Smooth muscle cell (in vitro differentiated cells): ENCODE measurements at regions not wholly inside any gene's neighbourhood (a gene's known extent, or its start where the extent isn't known, plus 50 kb on each side); places are given as distances from the start of the nearest gene placed in this dataset.
"Not testable (repeated sequence)": the region's sequence is repeated elsewhere in the genome, so short reads cannot be mapped to it uniquely, and the experiment has no call there.

Experiments
- DNase-seq: peaks from one replicate; lab custom pipeline; 2025; ENCODE audit not compliant: unreplicated experiment; lab: John Stamatoyannopoulos, UW
- H2AFZ ChIP-seq: fragments of 200-600 bp; sonication (generic); 2 replicates; pipeline ENCODE4 v1.6.0; 2016; ENCODE audit warnings: antibody characterized with exemption, low read depth, mild to moderate bottlenecking
- H3F3A ChIP-seq: fragments of 200-600 bp; sonication (generic); 2 replicates; pipeline ENCODE4 v1.6.0; 2017; ENCODE audit warnings: antibody characterized with exemption, low read depth
- H3K27ac ChIP-seq: fragments of 200-600 bp; sonication (generic); 2 replicates; pipeline ENCODE4 v1.5.1; 2016; ENCODE audit warnings: low read depth, mild to moderate bottlenecking
- H3K27me3 ChIP-seq: fragments of 200-600 bp; sonication (generic); 2 replicates; pipeline ENCODE4 v1.6.1; 2016; ENCODE audit warnings: low read depth, mild to moderate bottlenecking
- H3K36me3 ChIP-seq: fragments of 200-600 bp; sonication (generic); 2 replicates; pipeline ENCODE4 v1.5.1; 2016; ENCODE audit warnings: low read depth
- H3K4me1 ChIP-seq: fragments of 200-600 bp; sonication (generic); 2 replicates; pipeline ENCODE4 v1.5.1; 2016; ENCODE audit warnings: low read depth
- H3K4me2 ChIP-seq: fragments of 200-600 bp; sonication (generic); 2 replicates; pipeline ENCODE4 v1.6.0; 2016; ENCODE audit warnings: mild to moderate bottlenecking
- H3K4me3 ChIP-seq: fragments of 200-600 bp; sonication (generic); 2 replicates; pipeline ENCODE4 v1.5.1; 2016; ENCODE audit warnings: mild to moderate bottlenecking
- H3K79me2 ChIP-seq: fragments of 200-600 bp; sonication (generic); 2 replicates; pipeline ENCODE4 v1.6.0; 2016; ENCODE audit warnings: low read depth, mild to moderate bottlenecking
- H3K9ac ChIP-seq: fragments of 200-600 bp; sonication (generic); 2 replicates; pipeline ENCODE4 v1.6.0; 2016; ENCODE audit warnings: low read depth
- H3K9me3 ChIP-seq: fragments of 200-600 bp; sonication (generic); replicated peaks from 2 replicates; pipeline ENCODE4 v1.5.1; 2016; ENCODE audit warnings: low read depth
- H4K20me1 ChIP-seq: fragments of 200-600 bp; sonication (generic); 2 replicates; pipeline ENCODE4 v1.6.0; 2016; ENCODE audit warnings: low read depth
- CTCF ChIP-seq: fragments of 200-600 bp; sonication (generic); IDR thresholded peaks from 2 replicates; pipeline ENCODE4 v1.5.1; 2017; ENCODE audit warnings: borderline replicate concordance, mild to moderate bottlenecking, antibody characterized with exemption; ENCODE audit not compliant: insufficient read depth, poor library complexity, severe bottlenecking
- WGBS: methylation state at CpG from one replicate; pipeline ENCODE4 v1.1.7; 2016; ENCODE audit warnings: low lambda C conversion rate; 5-methylcytosine and 5-hydroxymethylcytosine counted together

GRCh38 chr11:37450613-37451012, 852.6 kb upstream of the RAG2 start:
- Histone ChIP-seq H3K27ac (no peak overlapping the region), H4K20me1 (no peaks in the 10 kb centered on the region), H3F3A (no peaks in the 10 kb centered on the region), H3K79me2 (no peaks in the 10 kb centered on the region), H3K9me3 (no peaks in the 10 kb centered on the region), H3K36me3 (no peaks in the 10 kb centered on the region), H3K27me3 (no peaks in the 10 kb centered on the region), H3K4me3 (no peak overlapping the region), H2AFZ (peak overlapping the region; percentile 6), H3K9ac (no peak overlapping the region), H3K4me2 (no peak overlapping the region), H3K4me1 (peaks cover 5% of the 10 kb centered on the region)
- DNase-seq: no peak
- 68% methylated on average over 2 of the region's 2 CpGs for WGBS
- no peak for TF ChIP-seq CTCF

- no peak overlapping the region for H3K4me2 ChIP-seq
- peak; percentile 66 for TF ChIP-seq CTCF
- no peak for DNase-seq
Observed at GRCh38 chr11:37449146-37449545, 851.1 kb upstream of the RAG2 start.

GRCh38 chr11:37442576-37442975, 844.5 kb upstream of the RAG2 start:
- 81% methylated on average over 1 of the region's 1 CpG for WGBS
- TF ChIP-seq CTCF: no peak
- Histone ChIP-seq H3K4me1 (no peaks in the 10 kb centered on the region), H3K27me3 (no peaks in the 10 kb centered on the region), H3K9me3 (no peaks in the 10 kb centered on the region), H3K4me2 (no peak overlapping the region), H3K79me2 (no peaks in the 10 kb centered on the region), H3K9ac (no peak overlapping the region), H2AFZ (no peak overlapping the region), H4K20me1 (no peaks in the 10 kb centered on the region), H3K4me3 (no peak overlapping the region), H3K27ac (no peak overlapping the region), H3K36me3 (no peaks in the 10 kb centered on the region), H3F3A (no peaks in the 10 kb centered on the region)
- no peak for DNase-seq

More at GRCh38 chr11:37449146-37449545, 851.1 kb upstream of the RAG2 start:
- Histone ChIP-seq H3K9ac (no peak overlapping the region), H3K9me3 (no peaks in the 10 kb centered on the region), H3K4me3 (no peak overlapping the region), H2AFZ (peak overlapping the region; percentile 37), H3K79me2 (no peaks in the 10 kb centered on the region), H3K4me1 (peaks cover 5% of the 10 kb centered on the region), H4K20me1 (no peaks in the 10 kb centered on the region), H3F3A (no peaks in the 10 kb centered on the region), H3K36me3 (no peaks in the 10 kb centered on the region), H3K27ac (no peak overlapping the region), H3K27me3 (no peaks in the 10 kb centered on the region)
- 39% methylated on average over 3 of the region's 3 CpGs for WGBS

- H3K27me3 ChIP-seq, DNase-seq, H3K4me1 ChIP-seq, H2AFZ ChIP-seq, H3K9me3 ChIP-seq, H3K4me2 ChIP-seq, H3K36me3 ChIP-seq, H3K4me3 ChIP-seq, H4K20me1 ChIP-seq, H3K79me2 ChIP-seq, H3F3A ChIP-seq, H3K27ac ChIP-seq, H3K9ac ChIP-seq: not testable (repeated sequence)
- 96% methylated on average over 29 of the region's 29 CpGs for WGBS
Observed at GRCh38 chr11:37431633-37432230, 833.7 kb upstream of the RAG2 start.

- H3K27me3 ChIP-seq, H3F3A ChIP-seq, H3K36me3 ChIP-seq, H3K27ac ChIP-seq, H4K20me1 ChIP-seq, H3K79me2 ChIP-seq, H3K9ac ChIP-seq, DNase-seq, H3K9me3 ChIP-seq, H3K4me1 ChIP-seq, H2AFZ ChIP-seq, H3K4me2 ChIP-seq, H3K4me3 ChIP-seq: not testable (repeated sequence)
- 92% methylated on average over 26 of the region's 26 CpGs for WGBS
Observed at GRCh38 chr11:37430966-37431632, 833.1 kb upstream of the RAG2 start.
